Stimulated activated memory B cell treated with anti-CD40 and anti-IgM and Interleukin-4, amounts not matched to agents 10 μg/mL and 1 μg/mL and 100 μg/mL, for 72 hours (primary cell): ENCODE measurements at regions not wholly inside any gene's neighbourhood (a gene's known extent, or its start where the extent isn't known, plus 50 kb on each side); places are given as distances from the start of the nearest gene placed in this dataset.
"Not testable (repeated sequence)": the region's sequence is repeated elsewhere in the genome, so short reads cannot be mapped to it uniquely, and the experiment has no call there.

Experiments
- ATAC-seq: fragments of 150-1000 bp; cut with Tn5 transposase; 2 replicates; pipeline ENCODE4 v1.10.0; 2021
- H3K27ac Mint-ChIP-seq: one replicate; pipeline ENCODE4 v1.8.0; 2022; ENCODE audit warnings: mild to moderate bottlenecking, mixed read lengths
- H3K27me3 Mint-ChIP-seq: one replicate; pipeline ENCODE4 v1.8.0; 2022; ENCODE audit warnings: mixed read lengths
- H3K36me3 Mint-ChIP-seq: one replicate; pipeline ENCODE4 v1.8.0; 2022; ENCODE audit warnings: mixed read lengths
- H3K4me1 Mint-ChIP-seq: one replicate; pipeline ENCODE4 v1.8.0; 2022; ENCODE audit warnings: mixed read lengths
- H3K4me3 Mint-ChIP-seq: one replicate; pipeline ENCODE4 v1.8.0; 2022; ENCODE audit warnings: mild to moderate bottlenecking, moderate library complexity, mixed read lengths
- H3K9me3 Mint-ChIP-seq: one replicate; pipeline ENCODE4 v1.8.0; 2022; ENCODE audit warnings: mixed read lengths

DNA sequence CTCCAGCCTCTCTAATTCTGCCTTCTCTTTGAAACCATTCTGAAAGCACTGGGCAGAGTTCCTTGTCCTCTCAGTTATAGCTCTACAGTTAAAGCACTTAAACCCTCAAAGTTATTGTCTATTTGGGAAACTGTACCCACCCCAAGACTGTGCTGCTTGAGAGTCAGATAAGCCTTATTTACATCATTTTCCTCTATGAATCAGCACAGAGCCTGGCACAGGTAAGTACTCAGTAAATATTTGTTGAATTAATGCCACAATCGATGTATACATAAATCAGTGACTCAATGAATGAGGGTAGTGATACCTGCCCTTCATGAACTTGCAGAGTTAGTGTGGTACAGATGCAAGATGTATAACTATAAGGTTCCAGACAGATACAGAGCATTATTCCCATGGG is 549.4 kb upstream of the KLF4 start:
- Mint-ChIP-seq H3K27ac (no peak overlapping the region), H3K9me3 (peaks cover 2% of the 10 kb centered on the region), H3K4me3 (no peak overlapping the region), H3K36me3 (no peaks in the 10 kb centered on the region), H3K4me1 (peaks cover 15% of the 10 kb centered on the region), H3K27me3 (no peaks in the 10 kb centered on the region)
- no peak for ATAC-seq

DNA sequence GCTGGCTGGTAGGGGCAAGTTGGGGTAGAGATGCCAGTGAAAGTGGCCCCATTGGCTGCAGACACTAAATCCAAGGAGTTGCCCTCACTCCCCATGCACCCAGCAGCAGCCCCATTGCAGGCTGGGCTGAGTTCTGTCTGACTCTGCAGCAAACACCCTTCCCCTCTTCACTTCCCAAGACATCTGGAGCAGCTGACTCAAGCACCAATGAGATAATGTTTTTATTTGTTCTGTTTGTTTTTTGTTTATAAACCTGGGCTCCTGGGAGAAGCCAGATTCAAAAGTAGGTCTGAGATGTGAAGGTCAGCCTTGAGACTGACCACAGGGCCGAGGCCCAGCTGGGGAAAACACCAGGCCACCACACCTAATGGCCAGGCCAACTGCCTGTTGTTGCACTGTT is 545.9 kb upstream of the KLF4 start:
- peaks cover 6% of the 10 kb centered on the region for H3K9me3 Mint-ChIP-seq
- H3K27me3 Mint-ChIP-seq, result no peaks in the 10 kb centered on the region
- H3K4me1 Mint-ChIP-seq, result peaks cover under 1% of the 10 kb centered on the region
- ATAC-seq, result no peak
- no peak overlapping the region for H3K27ac Mint-ChIP-seq
- no peak overlapping the region for H3K4me3 Mint-ChIP-seq
- peaks cover 6% of the 10 kb centered on the region for H3K36me3 Mint-ChIP-seq

DNA sequence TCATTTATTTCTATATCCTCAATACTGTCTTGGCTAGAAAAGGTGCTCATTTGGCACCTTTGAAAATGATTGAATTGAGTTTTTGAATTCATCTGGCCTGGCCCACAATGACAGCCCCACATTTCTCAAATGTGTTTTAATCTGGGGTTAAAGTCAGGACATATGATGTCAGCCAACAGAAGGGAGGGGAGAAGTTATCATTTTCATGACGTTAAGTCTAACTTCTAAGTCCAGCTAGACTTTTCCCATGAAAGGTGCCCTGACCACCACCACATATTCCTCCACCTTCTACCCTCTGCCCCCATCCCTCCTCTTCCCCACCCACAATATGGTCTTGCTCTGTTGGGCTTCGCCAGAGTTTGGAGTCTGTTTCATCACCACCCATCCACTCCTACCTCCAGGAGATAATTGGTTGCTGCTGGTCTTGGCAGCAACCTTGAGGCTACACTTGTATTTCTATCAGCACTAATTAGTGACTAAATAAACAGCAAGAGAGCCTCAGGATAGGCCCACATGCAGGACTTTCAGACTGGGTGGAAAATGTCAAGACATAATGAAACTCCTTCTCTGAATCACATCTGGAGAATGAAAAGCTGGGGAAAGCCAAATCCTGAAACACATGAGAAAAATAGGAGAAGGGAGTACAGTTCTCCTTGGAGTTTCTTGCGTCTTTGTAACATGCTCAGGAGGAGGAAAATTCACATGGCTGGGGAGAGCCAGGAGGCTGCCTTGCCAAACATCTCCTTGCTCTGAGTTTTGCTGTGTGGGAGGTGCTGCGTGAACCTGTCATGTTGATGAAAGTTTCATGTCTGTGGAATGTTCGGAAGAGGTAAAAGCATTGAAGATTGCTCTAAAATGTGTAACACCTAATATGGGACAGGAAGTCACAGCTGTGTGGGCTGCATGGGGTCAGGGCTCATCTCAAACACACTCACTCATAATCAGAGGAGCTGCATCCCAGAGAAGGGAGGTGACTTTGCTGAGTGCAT is 544.7 kb upstream of the KLF4 start:
- ATAC-seq, result no peak
- Mint-ChIP-seq H3K27me3 (no peaks in the 10 kb centered on the region), H3K27ac (no peak overlapping the region), H3K4me3 (no peak overlapping the region), H3K4me1 (no peaks in the 10 kb centered on the region), H3K9me3 (peaks cover 9% of the 10 kb centered on the region), H3K36me3 (peaks cover 6% of the 10 kb centered on the region)

DNA sequence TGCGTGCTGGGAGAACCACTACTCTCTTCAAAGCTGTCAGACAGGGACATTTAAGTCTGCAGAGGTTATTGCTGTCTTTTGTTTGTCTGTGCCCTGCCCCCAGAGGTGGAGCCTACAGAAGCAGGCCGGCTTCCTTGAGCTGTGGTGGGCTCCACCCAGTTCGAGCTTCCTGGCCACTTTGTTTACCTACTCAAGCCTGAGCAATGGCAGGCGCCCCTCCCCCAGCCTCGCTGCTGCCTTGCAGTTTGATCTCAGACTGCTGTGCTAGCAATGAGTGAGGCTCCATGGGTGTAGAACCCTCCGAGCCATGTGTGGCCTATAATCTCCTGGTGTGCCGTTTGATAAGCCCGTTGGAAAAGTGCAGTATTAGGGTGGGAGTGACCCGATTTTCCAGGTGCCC is 542.5 kb upstream of the KLF4 start:
- H3K4me1 Mint-ChIP-seq, ATAC-seq, H3K27ac Mint-ChIP-seq, H3K9me3 Mint-ChIP-seq, H3K36me3 Mint-ChIP-seq, H3K4me3 Mint-ChIP-seq, H3K27me3 Mint-ChIP-seq: not testable (repeated sequence)

DNA sequence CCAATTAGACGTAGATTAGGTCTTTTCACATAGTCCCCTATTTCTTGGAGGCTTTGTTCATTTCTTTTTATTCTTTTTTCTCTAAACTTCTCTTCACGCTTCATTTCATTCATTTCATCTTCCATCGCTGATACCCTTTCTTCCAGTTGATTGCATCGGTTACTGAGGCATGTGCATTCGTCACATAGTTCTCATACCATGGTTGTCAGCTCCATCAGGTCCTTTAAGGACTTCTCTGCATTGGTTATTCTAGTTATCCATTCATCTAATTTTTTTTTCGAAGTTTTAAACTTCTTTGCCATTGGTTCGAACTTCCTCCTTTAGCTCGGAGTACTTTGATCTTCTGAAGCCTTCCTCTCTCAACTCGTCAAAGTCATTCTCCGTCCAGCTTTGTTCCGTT is 541.7 kb upstream of the KLF4 start:
- not testable (repeated sequence) for H3K36me3 Mint-ChIP-seq, H3K9me3 Mint-ChIP-seq, H3K27ac Mint-ChIP-seq, H3K4me3 Mint-ChIP-seq, ATAC-seq, H3K4me1 Mint-ChIP-seq, H3K27me3 Mint-ChIP-seq

DNA sequence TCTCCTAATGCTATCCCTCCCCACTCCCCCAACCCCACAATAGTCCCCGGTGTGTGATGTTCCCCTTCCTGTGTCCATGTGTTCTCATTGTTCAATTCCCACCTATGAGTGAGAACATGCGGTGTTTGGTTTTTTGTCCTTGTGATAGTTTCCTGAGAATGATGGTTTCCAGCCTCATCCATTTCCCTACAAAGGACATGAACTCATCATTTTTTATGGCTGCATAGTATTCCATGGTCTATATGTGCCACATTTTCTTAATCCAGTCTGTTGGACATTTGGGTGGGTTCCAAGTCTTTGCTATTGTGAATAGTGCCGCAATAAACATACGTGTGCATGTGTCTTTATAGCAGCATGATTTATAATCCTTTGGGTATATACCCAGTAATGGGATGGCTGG is 537.1 kb upstream of the KLF4 start:
- H3K4me3 Mint-ChIP-seq, H3K9me3 Mint-ChIP-seq, H3K36me3 Mint-ChIP-seq, H3K27ac Mint-ChIP-seq, H3K27me3 Mint-ChIP-seq, ATAC-seq, H3K4me1 Mint-ChIP-seq: not testable (repeated sequence)

DNA sequence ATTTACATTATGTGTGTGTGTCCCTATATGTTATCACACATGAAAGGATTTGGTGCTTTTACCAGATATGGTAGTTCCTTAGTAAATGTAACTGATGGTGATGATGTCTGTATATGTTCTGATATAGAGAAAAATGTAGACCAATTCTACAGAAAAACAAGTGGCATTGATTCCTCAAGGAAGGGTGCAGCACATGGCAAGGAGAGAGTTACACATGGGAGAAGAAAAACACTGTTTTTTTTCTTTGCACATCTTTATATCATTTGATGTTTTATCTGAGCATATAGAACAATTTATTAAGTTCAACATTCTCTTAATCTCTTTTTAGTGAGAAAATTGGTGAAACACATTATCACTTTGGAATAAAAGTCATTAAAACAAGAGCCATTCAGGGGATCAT is 535.0 kb upstream of the KLF4 start:
- Mint-ChIP-seq H3K4me1 (no peaks in the 10 kb centered on the region), H3K36me3 (no peaks in the 10 kb centered on the region), H3K27me3 (no peaks in the 10 kb centered on the region), H3K9me3 (peaks cover under 1% of the 10 kb centered on the region), H3K27ac (no peak overlapping the region), H3K4me3 (no peak overlapping the region)
- no peak for ATAC-seq

DNA sequence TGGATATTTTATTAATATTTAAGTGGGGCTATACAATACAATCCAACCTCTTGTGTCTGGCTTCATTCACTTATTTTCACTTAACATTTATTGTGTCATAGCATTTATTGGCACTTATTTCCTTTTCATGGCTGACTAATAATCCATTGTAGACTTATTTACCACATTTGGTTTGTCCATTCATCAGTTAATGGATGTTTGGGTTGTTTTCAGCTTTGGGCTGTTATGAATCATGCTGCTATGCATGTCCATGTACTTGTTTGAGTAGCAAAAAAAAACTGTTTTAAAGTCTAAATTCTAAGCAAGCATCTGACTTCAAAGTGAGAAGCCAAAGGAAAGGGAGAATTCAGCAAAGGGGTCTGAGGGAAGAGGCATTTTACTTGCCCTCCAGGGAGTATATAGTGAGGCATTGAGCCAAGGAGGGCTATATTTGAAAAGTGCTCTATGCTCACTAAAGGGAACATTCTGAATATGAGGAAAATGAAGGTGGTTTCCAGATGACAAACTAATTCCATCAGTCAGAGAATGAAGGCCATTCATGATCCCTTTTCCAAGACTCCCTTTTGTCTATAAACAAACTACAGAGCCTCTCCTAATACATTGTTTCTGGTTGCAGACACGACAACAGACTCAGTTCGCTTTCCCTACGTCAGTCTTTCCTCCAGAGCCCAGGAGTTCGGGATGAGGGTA is 532.8 kb upstream of the KLF4 start:
- H3K27me3 Mint-ChIP-seq, result no peaks in the 10 kb centered on the region
- no peaks in the 10 kb centered on the region for H3K36me3 Mint-ChIP-seq
- no peaks in the 10 kb centered on the region for H3K9me3 Mint-ChIP-seq
- no peak for ATAC-seq
- no peak overlapping the region for H3K4me3 Mint-ChIP-seq
- no peaks in the 10 kb centered on the region for H3K4me1 Mint-ChIP-seq
- no peak overlapping the region for H3K27ac Mint-ChIP-seq

DNA sequence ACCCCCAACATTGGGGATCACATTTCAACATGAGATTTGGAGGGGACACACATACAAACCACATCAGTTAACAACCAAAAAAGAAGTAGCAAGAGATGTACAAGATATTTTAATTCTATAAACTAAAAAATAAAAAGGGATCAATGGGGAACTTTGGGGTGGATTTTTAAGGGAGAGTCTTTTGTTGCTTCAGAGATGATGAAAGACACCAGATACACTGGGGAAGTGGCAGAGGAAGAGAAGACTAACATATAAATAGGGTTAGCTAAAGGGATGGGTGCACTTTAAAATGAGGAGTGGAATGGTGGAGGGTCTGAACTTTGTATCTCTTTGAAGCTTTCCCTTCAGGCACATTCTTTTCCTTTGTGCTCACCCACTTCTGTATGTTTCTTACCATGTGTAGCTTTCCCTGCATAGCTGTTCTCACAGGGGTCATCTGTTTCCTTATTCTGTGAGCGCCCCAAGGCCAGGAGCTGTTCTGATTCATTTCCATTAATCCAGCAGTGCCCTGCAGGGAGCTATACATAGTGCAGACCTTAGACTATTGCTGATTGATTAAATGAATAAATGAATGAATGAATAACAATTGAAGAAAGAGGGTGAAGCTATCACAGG is 531.6 kb upstream of the KLF4 start:
- Mint-ChIP-seq H3K9me3 (no peaks in the 10 kb centered on the region), H3K36me3 (no peaks in the 10 kb centered on the region), H3K27me3 (no peaks in the 10 kb centered on the region), H3K4me3 (no peak overlapping the region), H3K27ac (no peak overlapping the region), H3K4me1 (no peaks in the 10 kb centered on the region)
- no peak for ATAC-seq

DNA sequence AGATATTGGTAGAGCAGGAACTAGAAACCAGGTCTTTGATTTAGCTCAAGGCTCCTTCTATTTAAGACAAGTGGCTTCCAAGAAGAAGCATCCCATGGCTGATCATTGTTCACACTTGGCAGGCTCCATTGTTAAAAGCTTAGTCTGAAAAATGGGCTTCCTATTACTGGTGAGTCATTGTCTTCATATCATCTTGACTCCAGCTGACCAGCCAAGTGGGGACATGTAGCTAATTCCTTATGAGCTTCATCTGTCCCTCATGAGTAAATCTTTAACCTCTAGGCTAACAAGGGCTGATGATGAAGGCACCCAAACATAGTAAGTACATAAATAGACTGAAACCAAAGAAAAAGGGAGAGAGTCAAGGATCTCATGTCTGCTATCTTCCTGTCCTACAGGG is 530.3 kb upstream of the KLF4 start:
- Mint-ChIP-seq H3K36me3 (no peaks in the 10 kb centered on the region), H3K27ac (no peak overlapping the region), H3K9me3 (no peaks in the 10 kb centered on the region), H3K4me3 (no peak overlapping the region), H3K27me3 (no peaks in the 10 kb centered on the region), H3K4me1 (peaks cover 14% of the 10 kb centered on the region)
- ATAC-seq, result no peak

DNA sequence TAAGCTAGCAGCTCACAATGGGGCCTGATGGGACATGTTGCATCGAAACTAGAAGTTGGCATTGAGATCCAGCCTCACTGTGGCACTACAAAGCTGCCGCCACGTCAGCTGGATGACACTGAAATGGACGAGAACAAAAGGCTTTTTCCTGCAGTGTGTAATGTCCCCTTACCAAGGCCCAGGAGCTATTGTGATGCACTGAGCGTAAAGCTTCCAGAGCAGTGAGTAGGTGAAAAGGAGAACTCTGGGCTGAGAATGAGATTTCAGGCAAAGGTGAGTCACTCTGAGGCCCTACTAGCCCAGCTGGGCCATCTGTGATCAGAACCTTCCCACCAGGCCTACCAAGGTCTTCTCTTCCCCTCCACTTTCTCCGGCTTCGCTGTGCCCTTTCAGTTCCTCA is 528.1 kb upstream of the KLF4 start:
- ATAC-seq, result peak; percentile 67
- peaks cover 28% of the 10 kb centered on the region for H3K4me1 Mint-ChIP-seq
- no peaks in the 10 kb centered on the region for H3K36me3 Mint-ChIP-seq
- H3K9me3 Mint-ChIP-seq, result no peaks in the 10 kb centered on the region
- H3K27me3 Mint-ChIP-seq, result no peaks in the 10 kb centered on the region
- H3K4me3 Mint-ChIP-seq, result no peak overlapping the region
- H3K27ac Mint-ChIP-seq, result no peak overlapping the region

DNA sequence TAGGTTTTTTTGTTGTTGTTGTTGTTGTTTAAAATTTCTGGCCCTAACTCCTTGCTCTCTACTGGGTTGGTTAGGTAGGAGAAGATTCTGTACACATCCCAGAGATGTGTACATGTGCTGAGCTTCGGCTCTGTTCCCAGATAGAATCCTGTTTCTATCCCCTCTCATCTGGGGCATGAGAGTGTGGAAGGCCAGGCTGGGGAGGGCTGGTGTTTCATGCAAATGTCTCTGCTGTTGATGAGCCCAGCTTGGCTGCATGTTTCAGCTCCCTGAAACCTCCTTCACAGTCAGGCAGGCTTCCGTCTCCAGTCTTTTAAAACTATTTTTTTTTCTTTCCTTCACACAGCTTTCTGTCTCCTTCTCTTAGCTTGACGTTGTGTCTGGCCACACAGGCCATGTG is 526.9 kb upstream of the KLF4 start:
- no peak overlapping the region for H3K4me3 Mint-ChIP-seq
- H3K9me3 Mint-ChIP-seq, result no peaks in the 10 kb centered on the region
- no peak for ATAC-seq
- H3K4me1 Mint-ChIP-seq, result peaks cover 36% of the 10 kb centered on the region
- no peaks in the 10 kb centered on the region for H3K36me3 Mint-ChIP-seq
- no peaks in the 10 kb centered on the region for H3K27me3 Mint-ChIP-seq
- no peak overlapping the region for H3K27ac Mint-ChIP-seq

DNA sequence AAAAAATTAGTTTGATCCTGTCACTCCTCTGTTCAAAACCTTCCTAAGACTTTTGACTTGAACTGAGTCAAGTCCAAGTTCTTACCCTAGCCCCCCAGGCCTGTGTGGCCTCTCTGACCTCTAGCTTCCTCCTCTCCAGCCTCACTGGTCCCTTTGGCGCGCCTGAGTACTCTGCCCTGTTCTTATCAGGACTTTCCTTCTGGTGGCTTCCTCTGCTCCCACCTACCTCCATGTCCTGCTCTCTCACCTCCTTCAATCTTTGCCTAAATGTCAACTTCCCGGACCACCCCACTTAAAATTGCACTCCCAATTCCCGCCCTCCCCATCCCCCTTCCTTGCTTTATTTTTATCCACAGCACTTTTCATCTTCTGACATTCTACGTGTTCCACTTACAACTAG is 526.1 kb upstream of the KLF4 start:
- no peak for ATAC-seq
- Mint-ChIP-seq H3K9me3 (no peaks in the 10 kb centered on the region), H3K27ac (peak overlapping the region; percentile 21), H3K27me3 (no peaks in the 10 kb centered on the region), H3K4me1 (peaks cover 36% of the 10 kb centered on the region), H3K36me3 (no peaks in the 10 kb centered on the region), H3K4me3 (no peak overlapping the region)

DNA sequence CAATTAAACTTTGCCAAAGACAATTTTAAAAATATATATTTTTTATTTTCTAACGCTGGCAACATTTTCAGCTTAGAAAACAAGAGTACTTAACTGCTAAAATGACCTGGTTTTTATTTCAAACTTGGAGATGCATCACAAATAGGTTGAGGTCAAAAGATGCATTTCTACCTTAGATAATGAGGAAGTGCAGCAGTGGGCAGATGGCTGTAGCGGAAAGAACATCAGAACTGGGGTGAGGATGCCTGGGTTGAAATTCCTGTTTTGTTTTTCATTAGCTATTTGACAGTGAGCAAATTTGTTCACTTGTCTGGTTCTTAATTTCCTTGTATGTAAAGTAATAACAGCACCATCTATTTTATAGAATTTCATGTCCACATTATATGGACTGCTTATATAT is 524.8 kb upstream of the KLF4 start:
- ATAC-seq, result no peak
- Mint-ChIP-seq H3K4me1 (peaks cover 36% of the 10 kb centered on the region), H3K4me3 (no peak overlapping the region), H3K27ac (peak overlapping the region; percentile 21), H3K36me3 (no peaks in the 10 kb centered on the region), H3K9me3 (no peaks in the 10 kb centered on the region), H3K27me3 (no peaks in the 10 kb centered on the region)

DNA sequence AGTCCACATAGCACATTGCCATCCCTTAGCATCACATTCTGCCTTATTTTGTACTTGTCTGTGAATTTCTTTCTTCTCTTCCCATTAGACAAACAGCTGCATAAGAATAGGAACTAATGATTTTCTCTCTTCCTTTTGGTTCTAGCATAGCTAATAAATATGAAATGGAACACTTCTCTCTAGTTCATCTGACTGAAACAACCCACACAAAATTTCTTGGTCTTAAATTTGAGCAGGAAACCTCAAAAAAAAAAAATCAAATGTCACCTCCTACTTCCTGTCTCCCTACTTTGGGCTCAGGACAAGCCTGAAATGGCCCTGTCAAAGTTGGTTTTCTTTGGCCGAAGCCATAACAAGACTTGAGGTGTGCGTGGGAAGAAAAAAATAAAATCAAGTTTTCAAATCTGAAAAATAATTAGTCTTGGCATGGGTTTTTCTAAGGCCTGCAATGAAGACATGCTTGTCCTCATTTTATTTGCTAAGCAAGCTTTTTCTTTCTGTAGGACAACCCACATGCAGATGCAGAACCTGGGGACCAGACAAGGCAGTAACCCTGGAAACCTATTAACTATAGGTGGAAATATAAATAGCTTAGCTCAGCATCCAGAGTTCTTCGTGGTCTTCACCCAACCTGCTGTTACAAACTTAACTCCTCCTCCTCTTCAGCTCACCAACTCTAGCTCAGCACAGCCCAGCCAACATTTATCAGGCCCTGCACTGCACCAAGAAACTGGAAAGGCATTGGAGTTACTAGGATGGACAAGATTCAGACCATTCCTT is 523.5 kb upstream of the KLF4 start:
- no peaks in the 10 kb centered on the region for H3K9me3 Mint-ChIP-seq
- peak overlapping the region; percentile 69 for H3K27ac Mint-ChIP-seq
- no peaks in the 10 kb centered on the region for H3K36me3 Mint-ChIP-seq
- H3K27me3 Mint-ChIP-seq, result no peaks in the 10 kb centered on the region
- H3K4me1 Mint-ChIP-seq, result peaks cover 36% of the 10 kb centered on the region
- ATAC-seq, result peak; percentile 63
- H3K4me3 Mint-ChIP-seq, result peak overlapping the region; percentile 13
